Kidney tubule cell (primary cell): ENCODE measurements at regions not wholly inside any gene's neighbourhood (a gene's known extent, or its start where the extent isn't known, plus 50 kb on each side); places are given as distances from the start of the nearest gene placed in this dataset.
"Not testable (repeated sequence)": the region's sequence is repeated elsewhere in the genome, so short reads cannot be mapped to it uniquely, and the experiment has no call there.

Experiments used
- DNase-seq: peaks from one replicate; pipeline ENCODE4 v3.0.0-alpha.2; 2018; ENCODE audit warnings: low spot score

- DNase-seq = no peak
These were observed 82.3 kb downstream of the MAGEE1 start for GRCh38 chrX:76509775-76510174.

- no peak for DNase-seq
These were observed 90.0 kb downstream of the MAGEE1 start for GRCh38 chrX:76517544-76517943.

GRCh38 chrX:76520273-76521054 is 93.0 kb downstream of the MAGEE1 start:
- no peak for DNase-seq

- DNase-seq = not testable (repeated sequence)
These were observed 108.2 kb downstream of the MAGEE1 start for GRCh38 chrX:76535675-76536074.

- no peak for DNase-seq
These were observed 111.3 kb downstream of the MAGEE1 start for GRCh38 chrX:76538860-76539259.

GRCh38 chrX:76543381-76543780 is 115.9 kb downstream of the MAGEE1 start:
- DNase-seq = not testable (repeated sequence)

- no peak for DNase-seq
These were observed 122.5 kb downstream of the MAGEE1 start for GRCh38 chrX:76550016-76550415.

GRCh38 chrX:76555269-76555668 is 127.8 kb downstream of the MAGEE1 start:
- no peak for DNase-seq

GRCh38 chrX:76555816-76556215 is 128.3 kb downstream of the MAGEE1 start:
- peak; percentile 15 for DNase-seq

GRCh38 chrX:76564842-76565241 is 137.3 kb downstream of the MAGEE1 start:
- DNase-seq = not testable (repeated sequence)

GRCh38 chrX:76605390-76605789 is 177.9 kb downstream of the MAGEE1 start:
- no peak for DNase-seq

- no peak for DNase-seq
These were observed 189.5 kb downstream of the MAGEE1 start for GRCh38 chrX:76617020-76617419.

- DNase-seq = no peak
These were observed 216.1 kb downstream of the MAGEE1 start for GRCh38 chrX:76643590-76643989.

- not testable (repeated sequence) for DNase-seq
These were observed 223.9 kb downstream of the MAGEE1 start for GRCh38 chrX:76651369-76651768.

- DNase-seq = no peak
These were observed 230.0 kb downstream of the MAGEE1 start for GRCh38 chrX:76657499-76657898.
